ENCODE measurements at regions not wholly inside any gene's neighbourhood (a gene's known extent, or its start where the extent isn't known, plus 50 kb on each side); places are given as distances from the start of the nearest gene placed in this dataset.

GRCh38 chr6:104449918-104450317 lies 409.8 kb downstream of the HACE1 start:
- FAIRE-seq: peak; percentile 12
- TF ChIP-seq NR2C2 (CRISPR knock-in tag; IDR thresholded peaks at IDR 0.05; ENCODE audit: borderline replicate concordance) (peak; percentile 36; the same call in 1 of the 2 replicates), TGIF2 (CRISPR knock-in tag; IDR thresholded peaks at IDR 0.05) (no peak), STAT5B (CRISPR knock-in tag; IDR thresholded peaks at IDR 0.05) (no peak), GTF3A (CRISPR knock-in tag; conservative IDR thresholded peaks at IDR 0.05) (no peak), MIER3 (CRISPR knock-in tag; IDR thresholded peaks at IDR 0.05; ENCODE audit: borderline replicate concordance) (no peak), ZNF570 (CRISPR knock-in tag; IDR thresholded peaks at IDR 0.05; ENCODE audit: borderline replicate concordance) (no peak), ZNF724P (CRISPR knock-in tag; IDR thresholded peaks at IDR 0.05; ENCODE audit: borderline replicate concordance) (no peak), SOX5 (CRISPR knock-in tag; IDR thresholded peaks at IDR 0.05; ENCODE audit: borderline replicate concordance) (peak; percentile 79), ZNF557 (CRISPR knock-in tag; IDR thresholded peaks at IDR 0.05) (no peak), MTA3 (CRISPR knock-in tag; IDR thresholded peaks at IDR 0.05) (no peak), ZNF564 (CRISPR knock-in tag; IDR thresholded peaks at IDR 0.05) (no peak), CBFB (CRISPR knock-in tag; IDR thresholded peaks at IDR 0.05) (no peak), THAP11 (CRISPR knock-in tag; IDR thresholded peaks at IDR 0.05) (no peak), AHDC1 (CRISPR knock-in tag; IDR thresholded peaks at IDR 0.05; ENCODE audit: borderline replicate concordance) (no peak), KAT7 (CRISPR knock-in tag; IDR thresholded peaks at IDR 0.05; ENCODE audit: borderline replicate concordance) (no peak), SOX13 (IDR thresholded peaks at IDR 0.05) (no peak), SOX13 (CRISPR knock-in tag; conservative IDR thresholded peaks at IDR 0.05 in 1 of 2, IDR thresholded peaks at IDR 0.05 in 1 of 2) (peak in 1 of 2 experiments; percentile 76; a peak in 2 of 4 replicates), RARA (CRISPR knock-in tag; IDR thresholded peaks at IDR 0.05) (peak; percentile 51; the same call in 1 of the 2 replicates), CREBL2 (CRISPR knock-in tag; IDR thresholded peaks at IDR 0.05; ENCODE audit: borderline replicate concordance) (no peak), ZNF331 (CRISPR knock-in tag; IDR thresholded peaks at IDR 0.05) (no peak), ESRRA (CRISPR knock-in tag; IDR thresholded peaks at IDR 0.05; ENCODE audit: low read depth) (no peak), HNRNPK (IDR thresholded peaks at IDR 0.05; ENCODE audit: low read depth, low read length, poor library complexity, severe bottlenecking) (no peak), ZNF747 (CRISPR knock-in tag; IDR thresholded peaks at IDR 0.05; ENCODE audit: borderline replicate concordance) (no peak), ZNF12 (CRISPR knock-in tag; IDR thresholded peaks at IDR 0.05) (no peak)

More at GRCh38 chr6:104449918-104450317, 409.8 kb downstream of the HACE1 start:
- in situ Hi-C loops (cut with HindIII; ENCODE audit: extremely low pct_ligation_motif_present, low pct_unique_long_range_greater_than_20kb): no loop called here
- H4K20me1 ChIP-seq (ENCODE audit: insufficient read depth, low read length): no peaks in the 10 kb centered on the region
- ChIA-PET POLR2A (no interaction called here), CTCF (ENCODE audit: low intra/inter-chr PET ratio, low total read pairs) (no interaction called here)
- DNase-seq (ENCODE audit: low spot score): peak; percentile 64
- no peaks in the 10 kb centered on the region for H3K27me3 ChIP-seq (ENCODE audit: control insufficient read depth in 1 of 2, insufficient read depth in 2 of 2, low read length in 2 of 2)
- H3K27ac ChIP-seq (ENCODE audit: extremely low read length, insufficient read depth, low read length): no peak overlapping the region
- H3K4me3 ChIP-seq (replicated peaks in 1 of 3; ENCODE audit: insufficient read depth in 1 of 3, low read depth in 2 of 3, low read length in 3 of 3): no peak overlapping the region
- BruUV-seq (replicated peaks): no TSS peak
- H3K79me2 ChIP-seq (ENCODE audit: insufficient read depth, low read length): no peaks in the 10 kb centered on the region
- peak; percentile 61 for ATAC-seq
- no peak overlapping the region for H3K4me2 ChIP-seq (ENCODE audit: low read depth, low read length)
- intact Hi-C loops (cut with micrococcal nuclease; ENCODE audit: unreplicated experiment): no loop called here
- 0% methylated on average over 1 of the region's 1 CpG for WGBS (ENCODE audit: low lambda C conversion rate)
- no peaks in the 10 kb centered on the region for H3K9me3 ChIP-seq (ENCODE audit: low read length)
- no peaks in the 10 kb centered on the region for H3K36me3 ChIP-seq (replicated peaks in 1 of 2; ENCODE audit: control insufficient read depth in 1 of 2, insufficient read depth in 2 of 2, low read length in 2 of 2)
- H3K4me1 ChIP-seq (ENCODE audit: insufficient read depth, low read length): peaks cover 7% of the 10 kb centered on the region; the same call in 1 of the 2 replicates
- no peak overlapping the region for H2AFZ ChIP-seq (ENCODE audit: low read length)
- H3K9ac ChIP-seq (ENCODE audit: insufficient read depth, low read depth, low read length): no peak overlapping the region

All from HepG2 (cell line).